ENCODE measurements at regions not wholly inside any gene's neighbourhood (a gene's known extent, or its start where the extent isn't known, plus 50 kb on each side); places are given as distances from the start of the nearest gene placed in this dataset.

GRCh38 chr2:217525076-217525475 lies 477.7 kb downstream of the TNS1 start:
- DNase-seq (ENCODE audit: low spot score), result no peak

GRCh38 chr2:217523286-217523685 lies 479.5 kb downstream of the TNS1 start:
- DNase-seq (ENCODE audit: low spot score), result no peak

- DNase-seq (ENCODE audit: low spot score), result no peak
These were observed 481.0 kb downstream of the TNS1 start for GRCh38 chr2:217521820-217522219.

- DNase-seq (ENCODE audit: low spot score), result no peak
These were observed 482.3 kb downstream of the TNS1 start for GRCh38 chr2:217520356-217521010.

- DNase-seq (ENCODE audit: low spot score), result no peak
These were observed 485.4 kb downstream of the TNS1 start for GRCh38 chr2:217517402-217517801.

GRCh38 chr2:217515615-217516309 lies 487.0 kb downstream of the TNS1 start:
- DNase-seq (ENCODE audit: low spot score), result no peak

GRCh38 chr2:217513258-217513657 lies 489.5 kb downstream of the TNS1 start:
- DNase-seq (ENCODE audit: low spot score), result no peak

GRCh38 chr2:217512728-217513127 lies 490.1 kb downstream of the TNS1 start:
- DNase-seq (ENCODE audit: low spot score), result no peak

- no peak for DNase-seq (ENCODE audit: low spot score)
These were observed 490.5 kb downstream of the TNS1 start for GRCh38 chr2:217512259-217512658.

GRCh38 chr2:217511850-217512249 lies 490.9 kb downstream of the TNS1 start:
- DNase-seq (ENCODE audit: low spot score), result no peak

- DNase-seq (ENCODE audit: low spot score), result peak; percentile 91
These were observed 492.0 kb downstream of the TNS1 start for GRCh38 chr2:217510771-217511291.

- DNase-seq (ENCODE audit: low spot score), result no peak
These were observed 497.5 kb downstream of the TNS1 start for GRCh38 chr2:217505303-217505702.

- DNase-seq (ENCODE audit: low spot score), result no peak
These were observed 500.9 kb downstream of the TNS1 start for GRCh38 chr2:217501887-217502286.

GRCh38 chr2:217497843-217498377 lies 504.9 kb downstream of the TNS1 start:
- DNase-seq (ENCODE audit: low spot score), result no peak

- no peak for DNase-seq (ENCODE audit: low spot score)
These were observed 508.2 kb downstream of the TNS1 start for GRCh38 chr2:217494557-217494956.

- DNase-seq (ENCODE audit: low spot score), result no peak
These were observed 511.5 kb downstream of the TNS1 start for GRCh38 chr2:217491271-217491670.

GRCh38 chr2:217489145-217489960 lies 513.4 kb downstream of the TNS1 start:
- no peak for DNase-seq (ENCODE audit: low spot score)

- no peak for DNase-seq (ENCODE audit: low spot score)
These were observed 518.7 kb downstream of the TNS1 start for GRCh38 chr2:217484046-217484445.

GRCh38 chr2:217482056-217482710 lies 520.6 kb downstream of the TNS1 start:
- DNase-seq (ENCODE audit: low spot score), result no peak

GRCh38 chr2:217481577-217481976 lies 521.2 kb downstream of the TNS1 start:
- DNase-seq (ENCODE audit: low spot score), result no peak

- no peak for DNase-seq (ENCODE audit: low spot score)
These were observed 523.2 kb downstream of the TNS1 start for GRCh38 chr2:217479566-217479965.
